H9 (cell line): ENCODE measurements at regions not wholly inside any gene's neighbourhood (a gene's known extent, or its start where the extent isn't known, plus 50 kb on each side); places are given as distances from the start of the nearest gene placed in this dataset.

Source experiments
- DNase-seq: peaks from one replicate; pipeline ENCODE4 v3.0.0-alpha.2; 2017
- H2AFZ ChIP-seq: one replicate; pipeline ENCODE4 v1.6.1; 2013; ENCODE audit warnings: mild to moderate bottlenecking, low read length, control low read depth, moderate library complexity
- H2AK5ac ChIP-seq: 2 replicates; pipeline ENCODE4 v1.6.1; 2013; ENCODE audit warnings: low read length, control low read depth, mixed read lengths; ENCODE audit not compliant: insufficient read length
- H2BK120ac ChIP-seq: one replicate; pipeline ENCODE4 v1.6.1; 2013; ENCODE audit warnings: low read depth, mild to moderate bottlenecking, low read length, control low read depth, inconsistent platforms; ENCODE audit not compliant: poor library complexity, severe bottlenecking
- H2BK12ac ChIP-seq: 2 replicates; pipeline ENCODE4 v1.6.1; 2013; ENCODE audit warnings: low read length, control low read depth, mixed read lengths, low read depth; ENCODE audit not compliant: insufficient read length
- H2BK15ac ChIP-seq: 2 replicates; pipeline ENCODE4 v1.6.1; 2013; ENCODE audit warnings: low read depth, low read length, control low read depth
- H2BK20ac ChIP-seq: one replicate; pipeline ENCODE4 v1.6.1; 2013; ENCODE audit warnings: low read depth, mild to moderate bottlenecking, low read length, control low read depth, inconsistent platforms; ENCODE audit not compliant: poor library complexity, severe bottlenecking
- H2BK5ac ChIP-seq: 2 replicates; pipeline ENCODE4 v1.6.1; 2013; ENCODE audit warnings: low read length, control low read depth, mixed read lengths; ENCODE audit not compliant: insufficient read length
- H3K14ac ChIP-seq: 2 replicates; pipeline ENCODE4 v1.6.1; 2013; ENCODE audit warnings: low read length, control low read depth; ENCODE audit not compliant: insufficient read depth
- H3K18ac ChIP-seq: 2 replicates; pipeline ENCODE4 v1.6.1; 2013; ENCODE audit warnings: low read depth, mild to moderate bottlenecking, mixed read lengths, low read length, control low read depth; ENCODE audit not compliant: insufficient read length
- H3K23ac ChIP-seq: 2 replicates; pipeline ENCODE4 v1.6.1; 2013; ENCODE audit warnings: low read length, control low read depth, mixed read lengths, low read depth; ENCODE audit not compliant: insufficient read length
- H3K23me2 ChIP-seq: 2 replicates; pipeline ENCODE4 v1.6.1; 2013; ENCODE audit warnings: low read depth, mild to moderate bottlenecking, mixed read lengths, low read length, control low read depth; ENCODE audit not compliant: insufficient read length, poor library complexity, severe bottlenecking
- H3K27ac ChIP-seq: 2 replicates; pipeline ENCODE4 v1.5.1; 2013; ENCODE audit warnings: low read length, control low read depth, mixed read lengths, low read depth; ENCODE audit not compliant: insufficient read length
- H3K27me3 ChIP-seq: 2 replicates; pipeline ENCODE4 v1.6.1; 2013; ENCODE audit warnings: low read length, control low read depth, inconsistent platforms; ENCODE audit not compliant: insufficient read depth
- H3K4ac ChIP-seq: 2 replicates; pipeline ENCODE4 v1.6.1; 2013; ENCODE audit warnings: low read depth, mild to moderate bottlenecking, control low read depth, inconsistent platforms, low read length, moderate library complexity
- H3K4me1 ChIP-seq: 2 replicates; pipeline ENCODE4 v1.6.1; 2013; ENCODE audit warnings: low read length, control low read depth, inconsistent platforms; ENCODE audit not compliant: insufficient read depth
- H3K4me2 ChIP-seq: 2 replicates; pipeline ENCODE4 v1.6.1; 2013; ENCODE audit warnings: low read length, control low read depth, mixed read lengths; ENCODE audit not compliant: insufficient read length, insufficient read depth
- H3K56ac ChIP-seq: 2 replicates; pipeline ENCODE4 v1.6.1; 2013; ENCODE audit warnings: low read depth, mild to moderate bottlenecking, mixed read lengths, low read length, control low read depth; ENCODE audit not compliant: insufficient read length
- H3K79me1 ChIP-seq: 2 replicates; pipeline ENCODE4 v1.6.1; 2013; ENCODE audit warnings: low read depth, mild to moderate bottlenecking, moderate library complexity, low read length, control low read depth, inconsistent platforms; ENCODE audit not compliant: insufficient read depth, poor library complexity, severe bottlenecking
- H3K79me2 ChIP-seq: 2 replicates; pipeline ENCODE4 v1.6.1; 2013; ENCODE audit warnings: low read length, control low read depth, inconsistent platforms; ENCODE audit not compliant: insufficient read depth
- H3K9ac ChIP-seq: 2 replicates; pipeline ENCODE4 v1.6.1; 2013; ENCODE audit warnings: low read length, control low read depth, mixed read lengths; ENCODE audit not compliant: insufficient read length; ENCODE audit errors: extremely low read depth
- H3K9me3 ChIP-seq: one replicate; pipeline ENCODE4 v1.6.1; 2013; ENCODE audit warnings: low read depth, low read length, inconsistent platforms; ENCODE audit not compliant: control insufficient read depth
- H3T11ph ChIP-seq: one replicate; pipeline ENCODE4 v1.6.1; 2013; ENCODE audit warnings: mild to moderate bottlenecking, low read length, control low read depth, inconsistent platforms
- H4K20me1 ChIP-seq: one replicate; pipeline ENCODE4 v1.6.1; 2013; ENCODE audit not compliant: control insufficient read depth, insufficient read length, insufficient read depth
- H4K5ac ChIP-seq: 2 replicates; pipeline ENCODE4 v1.6.1; 2013; ENCODE audit warnings: low read depth, mild to moderate bottlenecking, mixed read lengths, low read length, control low read depth; ENCODE audit not compliant: insufficient read length
- H4K8ac ChIP-seq: replicated peaks from 2 replicates; pipeline ENCODE4 v1.6.1; 2013; ENCODE audit warnings: low read length, control low read depth, mixed read lengths, low read depth; ENCODE audit not compliant: insufficient read length
- H4K91ac ChIP-seq: 2 replicates; pipeline ENCODE4 v1.6.1; 2013; ENCODE audit warnings: low read depth, mild to moderate bottlenecking, moderate library complexity, mixed read lengths, low read length, control low read depth; ENCODE audit not compliant: insufficient read length
- H3K27ac Mint-ChIP-seq, 3 experiments: 2 replicates in 2 of 3; 3 replicates in 1 of 3; pipeline ENCODE4 v1.8.0; 2020 to 2021; ENCODE audit warnings: mixed read lengths in 3 of 3, mild to moderate bottlenecking in 1 of 3, moderate library complexity in 1 of 3
- H3K27me3 Mint-ChIP-seq: 2 replicates; pipeline ENCODE4 v1.8.0; 2021; ENCODE audit warnings: low read depth, mild to moderate bottlenecking, moderate library complexity, mixed read lengths
- H3K36me3 Mint-ChIP-seq, 3 experiments: 2 replicates in 2 of 3; 3 replicates in 1 of 3; pipeline ENCODE4 v1.8.0; 2020 to 2021; ENCODE audit warnings: low read depth in 3 of 3, mixed read lengths in 3 of 3; ENCODE audit not compliant: insufficient read depth in 1 of 3
- H3K4me1 Mint-ChIP-seq, 2 experiments: 2 replicates each; pipeline ENCODE4 v1.8.0; 2020; ENCODE audit warnings: mixed read lengths in 2 of 2
- H3K4me3 Mint-ChIP-seq, 2 experiments: 2 replicates in 1 of 2; 3 replicates in 1 of 2; pipeline ENCODE4 v1.8.0; 2020 to 2021; ENCODE audit warnings: mild to moderate bottlenecking in 2 of 2, mixed read lengths in 2 of 2, moderate library complexity in 1 of 2
- H3K9me3 Mint-ChIP-seq, 2 experiments: 2 replicates in 1 of 2; 3 replicates in 1 of 2; pipeline ENCODE4 v1.8.0; 2020; ENCODE audit warnings: mild to moderate bottlenecking in 2 of 2, mixed read lengths in 2 of 2, moderate library complexity in 1 of 2
- CTCF ChIP-seq: fragments of 200-600 bp; sonication (generic); conservative IDR thresholded peaks from 3 replicates; pipeline ENCODE4 v1.8.0; 2021; ENCODE audit warnings: antibody characterized with exemption, mild to moderate bottlenecking
- WGBS: extraction: QIAGEN DNeasy Blood & Tissue Kit; methylation state at CpG from one replicate; pipeline ENCODE4 v1.1.7; 2013; ENCODE audit warnings: missing lambda C conversion rate, low lambda C conversion rate, mixed read lengths; ENCODE audit not compliant: insufficient read length; ENCODE audit errors: extremely low coverage; 5-methylcytosine and 5-hydroxymethylcytosine counted together

GRCh38 chr13:38452656-38453055, 103.0 kb downstream of the UFM1 start:
- Histone ChIP-seq H3K23ac (no peak overlapping the region), H4K20me1 (no peaks in the 10 kb centered on the region), H2BK5ac (no peak overlapping the region), H3K4me2 (no peak overlapping the region), H3K27me3 (no peaks in the 10 kb centered on the region), H3K4me1 (no peaks in the 10 kb centered on the region), H4K8ac (no peak overlapping the region), H3K23me2 (no peaks in the 10 kb centered on the region), H4K5ac (no peak overlapping the region), H2AK5ac (no peak overlapping the region), H3K56ac (no peak overlapping the region), H3K9me3 (no peaks in the 10 kb centered on the region), H2BK120ac (no peak overlapping the region), H3T11ph (no peak overlapping the region), H2AFZ (no peak overlapping the region), H2BK20ac (no peak overlapping the region), H3K79me1 (no peaks in the 10 kb centered on the region), H3K18ac (no peak overlapping the region), H3K79me2 (no peaks in the 10 kb centered on the region), H4K91ac (no peak overlapping the region), H3K27ac (no peak overlapping the region), H3K14ac (no peak overlapping the region), H3K9ac (no peak overlapping the region), H2BK12ac (no peak overlapping the region), H2BK15ac (no peak overlapping the region), H3K4ac (no peak overlapping the region)
- Mint-ChIP-seq H3K27me3 (no peaks in the 10 kb centered on the region), H3K4me3 (no peak overlapping the region), H3K9me3 (no peaks in the 10 kb centered on the region), H3K4me1 (peaks cover 2 to 4% of the 10 kb centered on the region in 2 experiments; a peak in 1 of 4 replicates), H3K36me3 (no peaks in the 10 kb centered on the region), H3K27ac (no peak overlapping the region)
- no CpG with 5 or more reads among the region's 3 CpGs for WGBS
- DNase-seq: no peak
- TF ChIP-seq CTCF: no peak
